ENCODE measurements at regions not wholly inside any gene's neighbourhood (a gene's known extent, or its start where the extent isn't known, plus 50 kb on each side); places are given as distances from the start of the nearest gene placed in this dataset.

- Histone ChIP-seq H3K27ac (ENCODE audit: extremely low read length, insufficient read depth, low read length) (no peak overlapping the region), H3K4me2 (ENCODE audit: low read depth, low read length) (peak overlapping the region; percentile 89), H3K4me1 (ENCODE audit: insufficient read depth, low read length) (peaks cover 47% of the 10 kb centered on the region), H3K9ac (ENCODE audit: insufficient read depth, low read depth, low read length) (no peak overlapping the region), H3K79me2 (ENCODE audit: insufficient read depth, low read length) (peaks cover 40% of the 10 kb centered on the region), H3K27me3 (ENCODE audit: control insufficient read depth in 1 of 2, insufficient read depth in 2 of 2, low read length in 2 of 2) (no peaks in the 10 kb centered on the region; a peak in 1 of 5 replicates), H3K4me3 (replicated peaks in 1 of 3; ENCODE audit: insufficient read depth in 1 of 3, low read depth in 2 of 3, low read length in 3 of 3) (peak overlapping the region; percentile 90 to 98 (median 94); a peak in 5 of 6 replicates), H3K9me3 (ENCODE audit: low read length) (no peaks in the 10 kb centered on the region), H4K20me1 (ENCODE audit: insufficient read depth, low read length) (no peaks in the 10 kb centered on the region), H2AFZ (ENCODE audit: low read length) (no peak overlapping the region), H3K36me3 (replicated peaks in 1 of 2; ENCODE audit: control insufficient read depth in 1 of 2, insufficient read depth in 2 of 2, low read length in 2 of 2) (peaks cover 0 to 6% of the 10 kb centered on the region in 2 experiments; a peak in 1 of 5 replicates)
- intact Hi-C loops (cut with micrococcal nuclease; ENCODE audit: unreplicated experiment) (no loop called here), in situ Hi-C loops (cut with HindIII; ENCODE audit: extremely low pct_ligation_motif_present, low pct_unique_long_range_greater_than_20kb) (loop anchor here (25.0 kb wide), 1 partner anchor 263 kb away; no protein-coding TSS in a partner anchor)
- ChIA-PET POLR2A (interaction anchor here (0.9 to 3.2 kb wide), 3 partner anchors 12 to 127 kb away, joined by 3 to 18 read pairs (median 13); no protein-coding TSS in a partner anchor), CTCF (ENCODE audit: low intra/inter-chr PET ratio, low total read pairs) (no interaction called here)
- DNase-seq (ENCODE audit: low spot score) (no peak), ATAC-seq (no peak), FAIRE-seq (no peak)
- TF ChIP-seq ZNF121 (CRISPR knock-in tag; IDR thresholded peaks at IDR 0.05) (peak; percentile 88), MAFF (IDR thresholded peaks at IDR 0.05; ENCODE audit: low read depth, low read length) (no peak), ZNF891 (CRISPR knock-in tag; IDR thresholded peaks at IDR 0.05) (no peak)
- WGBS (ENCODE audit: low lambda C conversion rate): 95% methylated on average over 12 of the region's 12 CpGs
- no TSS peak for BruUV-seq (replicated peaks)
These were observed 123.4 kb upstream of the VKORC1L1 start for GRCh38 chr7:65749518-65749917.

- FAIRE-seq: peak; percentile 8
- POLR2A ChIA-PET: interaction anchor here (0.9 to 3.2 kb wide), 4 partner anchors 10 to 126 kb away, joined by 3 to 18 read pairs (median 8); no protein-coding TSS in a partner anchor
- BruUV-seq (replicated peaks): no TSS peak
- TF ChIP-seq KLF12 (CRISPR knock-in tag; IDR thresholded peaks at IDR 0.05; ENCODE audit: borderline replicate concordance) (0 out of 2 replicates have a peak, but pooled peaks have one; percentile 16), GATAD2A (CRISPR knock-in tag; IDR thresholded peaks at IDR 0.05) (0 out of 2 replicates have a peak, but pooled peaks have one; percentile 21), ZNF557 (CRISPR knock-in tag; IDR thresholded peaks at IDR 0.05) (no peak), IKZF5 (CRISPR knock-in tag; IDR thresholded peaks at IDR 0.05) (0 out of 2 replicates have a peak, but pooled peaks have one; percentile 45), ZNF362 (CRISPR knock-in tag; IDR thresholded peaks at IDR 0.05; ENCODE audit: borderline replicate concordance) (no peak), ZGPAT (CRISPR knock-in tag; IDR thresholded peaks at IDR 0.05) (peak; percentile 53), ZNF574 (CRISPR knock-in tag; IDR thresholded peaks at IDR 0.05) (peak; percentile 34; the same call in 1 of the 2 replicates)
These were observed 122.1 kb upstream of the VKORC1L1 start for GRCh38 chr7:65750511-65751344.

More at GRCh38 chr7:65750511-65751344, 122.1 kb upstream of the VKORC1L1 start:
- WGBS (ENCODE audit: low lambda C conversion rate): 2% methylated on average over 13 of the region's 69 CpGs
- intact Hi-C loops (cut with micrococcal nuclease; ENCODE audit: unreplicated experiment) (no loop called here), in situ Hi-C loops (cut with HindIII; ENCODE audit: extremely low pct_ligation_motif_present, low pct_unique_long_range_greater_than_20kb) (no loop called here)
- peak; percentile 100 for ATAC-seq
- peak overlapping the region; percentile 89 for H3K27ac ChIP-seq (ENCODE audit: extremely low read length, insufficient read depth, low read length)
- peaks cover 40% of the 10 kb centered on the region for H3K79me2 ChIP-seq (ENCODE audit: insufficient read depth, low read length)
- DNase-seq (ENCODE audit: low spot score): peak; percentile 78
- H3K27me3 ChIP-seq (ENCODE audit: control insufficient read depth in 1 of 2, insufficient read depth in 2 of 2, low read length in 2 of 2): no peaks in the 10 kb centered on the region; a peak in 1 of 5 replicates
- peak overlapping the region; percentile 88 for H3K9ac ChIP-seq (ENCODE audit: insufficient read depth, low read depth, low read length)
- H3K36me3 ChIP-seq (replicated peaks in 1 of 2; ENCODE audit: control insufficient read depth in 1 of 2, insufficient read depth in 2 of 2, low read length in 2 of 2): peaks cover 0 to 6% of the 10 kb centered on the region in 2 experiments; a peak in 1 of 5 replicates
- H2AFZ ChIP-seq (ENCODE audit: low read length): peak overlapping the region; percentile 89
- CTCF ChIA-PET (ENCODE audit: low intra/inter-chr PET ratio, low total read pairs): no interaction called here
- peaks cover 40% of the 10 kb centered on the region for H3K4me1 ChIP-seq (ENCODE audit: insufficient read depth, low read length)
- peak overlapping the region; percentile 90 to 98 (median 94) for H3K4me3 ChIP-seq (replicated peaks in 1 of 3; ENCODE audit: insufficient read depth in 1 of 3, low read depth in 2 of 3, low read length in 3 of 3)
- H4K20me1 ChIP-seq (ENCODE audit: insufficient read depth, low read length): no peaks in the 10 kb centered on the region
- peak overlapping the region; percentile 89 for H3K4me2 ChIP-seq (ENCODE audit: low read depth, low read length)
- H3K9me3 ChIP-seq (ENCODE audit: low read length): no peaks in the 10 kb centered on the region
